ENCODE measurements at regions not wholly inside any gene's neighbourhood (a gene's known extent, or its start where the extent isn't known, plus 50 kb on each side); places are given as distances from the start of the nearest gene placed in this dataset.

DNA sequence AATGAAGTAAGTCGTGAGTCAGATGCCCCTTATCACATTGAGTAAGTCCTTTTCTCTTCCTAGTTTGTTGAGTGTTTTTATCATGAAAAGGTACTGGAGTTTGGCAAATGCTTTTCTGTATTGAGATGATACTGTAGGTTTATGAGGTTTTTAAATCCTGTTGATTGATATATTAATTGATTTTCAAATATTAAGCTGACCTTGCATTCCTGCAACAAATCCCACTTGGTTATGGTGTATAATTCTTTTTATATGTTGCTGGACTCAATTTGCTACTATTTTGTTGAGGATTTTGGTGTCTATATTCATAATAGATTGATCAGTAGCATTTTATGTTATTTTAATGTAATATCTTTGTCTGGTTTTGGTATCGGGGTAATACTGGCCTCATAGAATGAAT lies 81.0 kb upstream of the BNC2 start:
- no peak for DNase-seq

- no peak for DNase-seq
These were observed 79.6 kb upstream of the BNC2 start for GRCh38 chr9:16950051-16950450.

GRCh38 chr9:16930578-16930977 lies 60.1 kb upstream of the BNC2 start:
- DNase-seq, result no peak

GRCh38 chr9:16928179-16928945 lies 57.9 kb upstream of the BNC2 start:
- no peak for DNase-seq

DNA sequence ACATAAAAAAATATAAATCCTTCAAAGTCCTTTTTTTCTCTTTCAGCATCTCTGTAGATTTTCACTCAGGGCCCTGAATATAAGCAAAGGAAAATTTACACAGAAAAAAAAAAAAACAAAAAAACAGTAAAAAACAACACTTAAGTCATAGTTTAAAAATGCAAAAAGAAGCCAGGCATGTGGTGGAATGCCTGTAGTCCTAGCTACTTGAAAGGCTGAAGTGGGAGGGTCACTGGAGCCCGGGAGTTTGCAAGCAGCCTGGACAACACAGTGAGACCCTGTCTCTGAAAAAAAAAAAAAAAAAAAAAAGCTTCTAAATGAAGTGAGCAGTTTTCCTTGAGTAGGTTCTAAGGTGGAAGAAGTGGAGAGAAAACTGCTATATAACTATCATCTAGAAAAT lies 55.0 kb upstream of the BNC2 start:
- no peak for DNase-seq

DNA sequence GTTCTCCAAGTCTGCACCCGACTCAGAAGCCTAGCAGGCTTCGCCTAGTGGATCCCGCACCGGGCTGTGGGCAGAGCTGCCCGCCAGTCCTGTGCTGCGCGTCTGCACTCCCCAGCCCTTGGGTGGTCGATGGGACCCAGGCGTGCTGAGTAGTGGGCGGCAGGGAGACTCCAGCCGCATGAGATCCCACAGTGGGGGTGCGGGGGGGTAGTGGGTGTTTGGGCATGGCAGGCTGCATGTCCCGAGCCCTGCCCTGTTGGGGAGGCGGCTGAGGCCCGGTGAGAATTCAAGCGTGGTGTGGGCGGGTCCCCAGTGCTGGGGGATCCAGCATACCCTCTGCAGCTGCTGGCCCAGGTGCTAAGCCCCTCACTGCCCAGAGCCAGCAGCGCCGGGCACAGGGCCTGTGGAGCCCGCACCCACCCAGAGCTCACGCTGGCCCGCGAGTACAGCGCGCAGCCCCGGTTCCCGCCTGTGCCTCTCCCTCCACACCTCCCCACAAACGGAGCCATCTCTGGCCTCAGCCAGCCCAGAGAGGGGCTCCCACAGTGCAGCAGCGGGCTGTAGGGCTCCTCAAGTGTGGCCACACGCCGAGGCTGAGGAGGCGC lies 53.9 kb upstream of the BNC2 start:
- DNase-seq, result no peak

DNA sequence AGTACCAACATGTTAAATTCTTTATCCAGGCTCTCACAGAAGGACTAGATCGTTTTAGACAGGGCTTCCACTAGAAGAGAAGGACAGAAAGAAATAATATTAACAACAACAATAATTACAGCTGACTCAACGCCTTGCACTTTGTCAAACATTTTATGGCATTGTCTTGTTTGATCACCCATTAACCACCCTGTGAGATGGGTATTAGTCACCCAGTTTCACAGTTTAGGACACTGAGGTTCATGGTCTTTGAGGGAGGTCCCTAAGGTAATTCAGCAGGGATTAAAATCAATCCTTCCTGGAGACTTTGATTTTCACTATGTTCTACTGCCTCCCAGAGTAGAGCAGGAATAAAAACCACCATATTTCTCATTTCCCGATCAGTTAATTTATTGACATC lies 51.4 kb upstream of the BNC2 start:
- no peak for DNase-seq
